GM12874 (cell line): ENCODE measurements at regions not wholly inside any gene's neighbourhood (a gene's known extent, or its start where the extent isn't known, plus 50 kb on each side); places are given as distances from the start of the nearest gene placed in this dataset.

Experiments
- TF ChIP-seq, protein P1 (sequence below): IDR thresholded peaks from 2 replicates; pipeline ENCODE4 v1.5.1; 2011; ENCODE audit warnings: low read depth, mild to moderate bottlenecking, control low read depth, low read length, moderate library complexity; ENCODE audit not compliant: insufficient read depth

DNA sequence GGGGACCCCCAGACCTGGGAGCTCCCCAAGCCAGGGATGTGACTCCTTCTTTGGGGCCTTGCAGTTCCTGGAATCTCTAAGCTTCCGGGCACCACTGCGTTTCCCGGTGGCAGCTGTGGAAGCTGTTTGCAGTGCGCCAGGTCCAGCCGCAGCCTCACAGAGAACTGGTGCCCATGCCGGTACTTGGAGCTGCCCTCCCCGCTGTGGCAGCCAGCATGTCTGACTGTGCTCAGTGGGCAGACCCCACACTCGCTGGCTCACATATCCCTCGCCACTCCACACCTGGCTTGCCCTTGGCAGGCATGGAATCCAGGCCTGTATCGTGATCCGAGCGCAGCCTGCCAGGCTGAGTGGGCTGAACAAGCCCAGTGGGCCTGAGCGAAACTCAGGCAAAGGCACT, 753.2 kb upstream of the PCDH20 start:
- TF ChIP-seq, protein P1, sequence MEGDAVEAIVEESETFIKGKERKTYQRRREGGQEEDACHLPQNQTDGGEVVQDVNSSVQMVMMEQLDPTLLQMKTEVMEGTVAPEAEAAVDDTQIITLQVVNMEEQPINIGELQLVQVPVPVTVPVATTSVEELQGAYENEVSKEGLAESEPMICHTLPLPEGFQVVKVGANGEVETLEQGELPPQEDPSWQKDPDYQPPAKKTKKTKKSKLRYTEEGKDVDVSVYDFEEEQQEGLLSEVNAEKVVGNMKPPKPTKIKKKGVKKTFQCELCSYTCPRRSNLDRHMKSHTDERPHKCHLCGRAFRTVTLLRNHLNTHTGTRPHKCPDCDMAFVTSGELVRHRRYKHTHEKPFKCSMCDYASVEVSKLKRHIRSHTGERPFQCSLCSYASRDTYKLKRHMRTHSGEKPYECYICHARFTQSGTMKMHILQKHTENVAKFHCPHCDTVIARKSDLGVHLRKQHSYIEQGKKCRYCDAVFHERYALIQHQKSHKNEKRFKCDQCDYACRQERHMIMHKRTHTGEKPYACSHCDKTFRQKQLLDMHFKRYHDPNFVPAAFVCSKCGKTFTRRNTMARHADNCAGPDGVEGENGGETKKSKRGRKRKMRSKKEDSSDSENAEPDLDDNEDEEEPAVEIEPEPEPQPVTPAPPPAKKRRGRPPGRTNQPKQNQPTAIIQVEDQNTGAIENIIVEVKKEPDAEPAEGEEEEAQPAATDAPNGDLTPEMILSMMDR: no peak

DNA sequence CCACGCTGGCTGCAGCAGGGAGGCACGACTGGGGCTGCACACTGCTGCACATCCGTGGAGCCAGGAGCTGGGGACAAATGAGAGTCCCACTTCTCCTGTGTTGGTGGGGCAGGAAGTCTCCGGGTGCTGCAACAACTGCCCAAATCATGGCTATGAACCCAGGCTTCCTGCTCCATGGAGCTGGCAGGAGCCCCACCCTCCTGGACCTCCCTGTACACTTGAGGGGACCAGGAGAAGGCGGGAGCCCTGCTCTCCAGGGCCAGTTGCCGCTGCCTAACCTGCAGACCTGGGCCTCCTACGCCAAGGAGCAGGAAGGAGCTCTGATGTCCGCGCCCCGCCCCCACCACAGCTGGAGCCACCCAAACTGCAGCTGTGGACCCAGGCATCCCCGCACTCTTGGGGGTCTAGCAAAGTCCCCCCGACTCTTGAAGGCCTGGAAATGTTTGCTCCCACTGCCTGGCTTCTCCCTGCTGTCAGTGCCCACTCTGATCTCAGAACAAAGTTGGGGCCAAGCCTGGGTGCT, 752.1 kb upstream of the PCDH20 start:
- TF ChIP-seq, protein P1: no peak

DNA sequence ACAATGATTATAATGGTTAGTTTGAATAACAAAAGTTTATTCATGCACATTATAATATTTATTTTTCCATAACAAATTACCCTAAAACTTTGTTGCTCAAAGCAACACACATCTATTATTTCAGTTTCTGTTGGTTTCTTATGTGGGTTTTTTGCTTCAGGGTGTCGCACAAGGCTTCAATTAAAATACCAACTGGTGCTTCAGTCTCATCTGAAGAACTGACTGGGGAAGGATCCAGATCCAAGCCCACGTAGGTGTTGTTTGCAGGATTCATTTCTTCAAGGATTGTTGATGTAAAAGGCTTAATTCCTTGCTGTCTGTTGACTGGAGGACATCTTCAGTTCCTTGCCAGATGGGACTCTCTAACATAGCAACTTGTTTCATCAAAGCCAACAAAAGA, 747.2 kb upstream of the PCDH20 start:
- TF ChIP-seq, protein P1: no peak

DNA sequence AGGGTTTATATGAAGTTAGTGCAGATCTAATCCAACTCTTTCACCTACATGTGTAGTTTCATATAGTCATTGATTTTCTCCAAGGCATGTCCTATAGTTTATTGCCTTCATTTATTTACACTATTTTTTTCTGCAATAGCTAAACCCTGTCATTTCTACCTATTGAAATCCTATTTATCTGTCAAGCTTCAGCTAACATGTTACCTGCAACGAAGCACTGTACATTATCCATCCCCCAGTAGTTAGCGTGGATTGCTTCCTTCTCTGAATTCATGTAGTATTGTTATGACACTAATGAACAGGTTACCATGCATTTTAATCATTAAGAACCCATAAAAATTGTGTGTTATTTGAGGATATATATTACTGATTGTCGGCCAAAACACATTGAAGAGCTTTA, 742.9 kb upstream of the PCDH20 start:
- TF ChIP-seq, protein P1: no peak

DNA sequence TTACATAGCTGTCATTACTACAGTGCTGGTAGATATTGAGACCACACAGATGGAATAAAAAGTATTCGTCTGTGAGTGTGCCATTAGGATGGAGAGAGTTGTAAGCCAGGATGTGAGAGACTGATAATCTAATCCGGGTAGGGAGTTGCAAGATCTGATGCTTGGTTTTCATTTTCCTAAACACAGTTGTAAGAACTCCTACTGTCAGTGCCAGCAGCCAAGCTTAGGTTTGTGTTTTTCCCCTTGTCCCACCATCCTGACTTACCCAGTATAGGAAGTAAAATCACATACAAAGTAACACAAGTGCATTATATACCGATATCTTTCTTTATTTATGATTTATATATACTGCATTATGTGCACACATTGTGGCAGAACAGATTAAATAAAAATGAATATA, 726.4 kb upstream of the PCDH20 start:
- TF ChIP-seq, protein P1: no peak

DNA sequence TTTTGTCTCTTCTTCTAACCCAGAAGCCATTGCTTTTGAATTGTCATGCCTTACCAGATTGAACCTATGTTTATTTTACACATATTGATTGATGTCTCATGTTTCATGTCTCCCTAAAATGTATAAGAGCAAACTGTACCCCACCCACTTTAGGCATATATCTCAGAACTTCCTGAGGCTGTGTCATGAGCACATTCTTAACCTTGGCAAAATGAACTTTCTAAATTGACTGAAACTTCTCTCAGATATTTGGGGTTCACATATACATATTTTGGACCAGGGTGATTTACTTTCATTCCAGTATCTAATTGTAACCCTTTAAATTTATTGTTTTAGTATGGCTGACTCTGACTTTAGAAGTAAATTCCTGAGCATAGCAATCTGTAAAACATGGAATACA, 723.9 kb upstream of the PCDH20 start:
- TF ChIP-seq, protein P1: no peak

DNA sequence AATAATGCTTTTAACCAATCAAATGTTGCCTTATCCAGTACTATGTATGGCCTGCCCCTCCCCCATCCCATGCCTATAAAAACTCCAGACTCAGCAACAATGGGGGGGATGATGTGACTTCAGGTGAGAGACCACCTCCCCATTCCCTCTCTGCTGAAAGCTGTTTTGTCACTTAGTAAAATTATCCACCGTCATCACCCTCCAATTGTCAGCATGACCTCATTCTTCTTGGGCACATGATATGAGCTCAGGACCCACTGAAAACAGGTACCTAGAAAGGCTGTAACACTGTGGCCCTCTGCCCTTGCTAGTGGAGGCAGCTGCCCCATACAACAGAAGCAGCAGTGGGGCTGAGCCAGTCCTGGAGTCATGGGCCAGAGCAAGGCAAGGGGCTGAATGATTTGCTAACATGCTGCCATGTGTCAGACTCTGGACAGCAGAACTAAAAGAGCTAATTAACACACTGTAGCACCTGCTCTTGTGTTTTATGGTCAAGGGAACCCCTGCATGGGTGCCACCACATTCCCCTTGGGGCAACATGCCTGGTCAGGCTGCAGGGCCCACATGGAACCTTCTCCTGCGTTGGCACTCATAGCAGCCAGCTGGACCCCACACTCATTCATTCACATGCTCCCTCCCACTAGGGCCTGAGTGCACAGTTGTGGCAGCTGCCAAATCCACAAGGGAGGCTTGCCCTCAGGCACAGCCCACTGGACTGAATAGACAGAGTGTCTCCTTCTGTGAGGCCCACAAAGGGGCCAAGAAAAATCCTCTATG, 722.2 kb upstream of the PCDH20 start:
- TF ChIP-seq, protein P1: no peak
